ENCODE measurements at regions not wholly inside any gene's neighbourhood (a gene's known extent, or its start where the extent isn't known, plus 50 kb on each side); places are given as distances from the start of the nearest gene placed in this dataset.
A peak's percentile ranks its signal among the peaks of the same experiment; 100 is the strongest.

DNA sequence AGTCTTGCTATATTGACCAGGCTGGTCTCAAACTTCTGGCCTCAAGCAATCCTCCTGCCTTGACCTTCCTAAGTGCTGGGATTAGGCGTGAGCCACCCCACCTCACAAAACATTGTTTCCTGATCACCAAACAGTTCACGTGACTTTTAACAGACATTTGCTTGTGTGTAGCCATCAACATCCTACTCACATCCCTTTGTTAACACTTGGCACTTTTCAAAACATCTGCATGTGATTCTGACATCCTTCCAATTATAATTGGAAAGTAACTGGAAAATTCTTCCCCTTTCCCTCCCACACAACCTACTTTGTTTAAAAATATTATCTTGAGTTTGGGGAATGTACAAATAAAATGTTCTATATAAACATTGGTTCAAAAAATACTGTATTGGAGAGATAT, 317.9 kb downstream of the PCNX1 start (continued):
- TF ChIP-seq REST (IDR thresholded peaks at IDR 0.05; ENCODE audit: unreplicated experiment) (no peak), NANOG (IDR thresholded peaks at IDR 0.05; ENCODE audit: borderline replicate concordance) (no peak), ETS1 (IDR thresholded peaks at IDR 0.05) (no peak)

DNA sequence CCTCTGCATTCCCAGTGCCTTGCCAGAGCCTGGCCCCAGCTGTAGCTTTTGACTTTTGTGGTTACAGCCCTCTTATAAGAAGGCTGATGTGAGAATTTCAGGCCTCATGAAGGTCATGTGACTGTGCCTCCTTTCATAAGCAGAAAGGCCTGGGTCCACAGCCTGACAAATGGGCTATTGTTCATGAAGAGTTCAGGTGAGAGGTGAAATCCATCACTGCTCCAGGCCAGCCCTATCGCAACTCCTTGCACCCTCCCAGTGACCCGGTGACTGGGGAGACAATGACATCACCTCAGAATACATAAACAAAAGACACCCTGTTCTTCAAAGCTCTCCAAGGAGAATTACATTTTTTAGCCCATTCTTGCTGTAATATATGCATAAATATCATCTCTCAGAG, 321.5 kb downstream of the PCNX1 start:
- Histone ChIP-seq H3F3A (replicated peaks; ENCODE audit: low read depth) (no peaks in the 10 kb centered on the region), H3K4me1 (ENCODE audit: insufficient read depth) (no peaks in the 10 kb centered on the region), H3K4me2 (no peak overlapping the region), H3K9me2 (ENCODE audit: insufficient read depth) (no peaks in the 10 kb centered on the region), H3K36me3 (ENCODE audit: insufficient read depth) (no peaks in the 10 kb centered on the region), H3K27me3 (ENCODE audit: insufficient read depth) (no peaks in the 10 kb centered on the region), H4K20me1 (replicated peaks; ENCODE audit: insufficient read depth) (no peaks in the 10 kb centered on the region), H3K27ac (ENCODE audit: low read depth) (no peak overlapping the region), H3K4me3 (no peak overlapping the region), H3K79me2 (replicated peaks; ENCODE audit: insufficient read depth) (no peaks in the 10 kb centered on the region), H2AFZ (peak overlapping the region; percentile 74; the same call in 1 of the 2 replicates)
- Mint-ChIP-seq H3K27me3 (ENCODE audit: insufficient read depth, low read depth, poor library complexity) (peaks cover 9% of the 10 kb centered on the region), H3K4me1 (peaks cover 3% of the 10 kb centered on the region; the same call in 1 of the 3 replicates), H3K4me3 (no peak overlapping the region), H3K36me3 (ENCODE audit: low read depth) (no peaks in the 10 kb centered on the region), H3K9me3 (no peaks in the 10 kb centered on the region), H3K27ac (no peak overlapping the region)
- DNase-seq (ENCODE audit: low spot score), result no peak
- ATAC-seq, result no peak
- TF ChIP-seq ZNF331 (CRISPR knock-in tag; IDR thresholded peaks at IDR 0.05; ENCODE audit: low read depth) (no peak), REST (IDR thresholded peaks at IDR 0.05; ENCODE audit: unreplicated experiment) (no peak), ETS1 (IDR thresholded peaks at IDR 0.05) (no peak), JUNB (IDR thresholded peaks at IDR 0.05; ENCODE audit: unreplicated experiment) (no peak), POLR2AphosphoS5 (IDR thresholded peaks at IDR 0.05; ENCODE audit: low read depth) (no peak)

Measured in GM23338 (cell line).